H1 (cell line): ENCODE measurements at regions not wholly inside any gene's neighbourhood (a gene's known extent, or its start where the extent isn't known, plus 50 kb on each side); places are given as distances from the start of the nearest gene placed in this dataset.

Experiments
- CTCF ChIA-PET: fragments of 300-600 bp; sonication (Branson Sonifier 250); formaldehyde crosslinking; loops from one replicate; lab custom pipeline; 2021; ENCODE audit not compliant: partially characterized antibody; lab: Charles Lee
- POLR2A ChIA-PET: fragments of 300-600 bp; sonication (Branson Sonifier 250); formaldehyde crosslinking; loops from one replicate; lab custom pipeline; 2021; ENCODE audit warnings: inconsistent platforms; ENCODE audit not compliant: partially characterized antibody; lab: Charles Lee
- DNase-seq, 2 experiments: peaks; one replicate each; pipeline versions ENCODE4 v3.0.0 to v3.0.0-alpha.2; 2010 to 2022; ENCODE audit warnings: low spot score in 2 of 2, low read depth in 1 of 2, mixed read lengths in 1 of 2
- FAIRE-seq: peaks from 2 replicates; lab custom pipeline; 2011; peaks lifted over from hg19 to GRCh38; lab: Jason Lieb, UNC
- H2AFZ ChIP-seq: 2 replicates; pipeline ENCODE4 v1.8.1; 2012; ENCODE audit warnings: low read length, inconsistent platforms
- H2AK5ac ChIP-seq: 2 replicates; pipeline ENCODE4 v1.6.1; 2013; ENCODE audit warnings: low read depth, low read length
- H2BK120ac ChIP-seq: replicated peaks from 2 replicates; pipeline ENCODE3; 2013; ENCODE audit warnings: low read depth, low read length, inconsistent platforms
- H2BK12ac ChIP-seq: 2 replicates; pipeline ENCODE4 v1.6.1; 2013; ENCODE audit warnings: low read depth, low read length
- H2BK15ac ChIP-seq: 2 replicates; pipeline ENCODE4 v1.6.1; 2013; ENCODE audit warnings: low read length
- H2BK20ac ChIP-seq: 2 replicates; pipeline ENCODE4 v1.6.1; 2013; ENCODE audit warnings: low read length
- H2BK5ac ChIP-seq: 2 replicates; pipeline ENCODE4 v1.6.1; 2013; ENCODE audit warnings: low read depth, low read length
- H3K14ac ChIP-seq: 2 replicates; pipeline ENCODE4 v1.6.1; 2013; ENCODE audit warnings: inconsistent platforms; ENCODE audit not compliant: insufficient read length
- H3K18ac ChIP-seq: 2 replicates; pipeline ENCODE4 v1.6.1; 2013; ENCODE audit warnings: low read length; ENCODE audit errors: extremely low read depth
- H3K23ac ChIP-seq: 2 replicates; pipeline ENCODE4 v1.6.1; 2013; ENCODE audit warnings: inconsistent platforms; ENCODE audit not compliant: insufficient read length
- H3K23me2 ChIP-seq: 2 replicates; pipeline ENCODE4 v1.6.1; 2013; ENCODE audit warnings: low read depth, low read length
- H3K27ac ChIP-seq: 2 replicates; pipeline ENCODE4 v1.6.1; 2011; ENCODE audit warnings: low read depth, low read length, inconsistent platforms
- H3K27me3 ChIP-seq, 4 experiments: replicated peaks in 1 of 4; 1 replicate in 1 of 4; 2 replicates in 3 of 4; pipeline versions ENCODE4 v1.6.1 to v1.8.1; 2011 to 2013; ENCODE audit warnings: low read length in 3 of 4, mild to moderate bottlenecking in 3 of 4, inconsistent platforms in 2 of 4, mixed read lengths in 2 of 4, moderate library complexity in 1 of 4; ENCODE audit not compliant: control insufficient read depth in 3 of 4, insufficient read depth in 3 of 4; ENCODE audit errors: extremely low read depth in 1 of 4
- H3K36me3 ChIP-seq, 4 experiments: 2 replicates each; pipeline versions ENCODE4 v1.6.1 to v1.8.1; 2011 to 2013; ENCODE audit warnings: mild to moderate bottlenecking in 4 of 4, low read length in 3 of 4, moderate library complexity in 2 of 4, control low read depth in 1 of 4, inconsistent platforms in 1 of 4; ENCODE audit not compliant: insufficient read depth in 4 of 4, control insufficient read depth in 2 of 4
- H3K4ac ChIP-seq: replicated peaks from 2 replicates; pipeline ENCODE3; 2013; ENCODE audit warnings: low read length, low read depth, mixed read lengths, inconsistent platforms; ENCODE audit not compliant: insufficient read length
- H3K4me1 ChIP-seq, 4 experiments: replicated peaks in 1 of 4; 1 replicate in 1 of 4; 2 replicates in 3 of 4; pipeline versions ENCODE4 v1.6.1 to v1.8.1; 2011 to 2013; ENCODE audit warnings: low read length in 3 of 4, inconsistent platforms in 2 of 4, mixed read lengths in 1 of 4; ENCODE audit not compliant: insufficient read depth in 4 of 4, control insufficient read depth in 3 of 4
- H3K4me2 ChIP-seq, 2 experiments: 2 replicates each; pipeline versions ENCODE4 v1.6.1 to v1.8.1; 2011 to 2013; ENCODE audit warnings: low read depth in 2 of 2, low read length in 2 of 2, control low read depth in 1 of 2, inconsistent platforms in 1 of 2, mild to moderate bottlenecking in 1 of 2; ENCODE audit not compliant: insufficient read depth in 1 of 2
- H3K4me3 ChIP-seq, 4 experiments: fragments of 200-600, 300-600 bp in 1 of 4; sonication (generic), shearing (Covaris generic), sonication (Bioruptor Twin) in 1 of 4; 2 replicates each; pipeline versions ENCODE4 v1.5.1 to v1.8.1; 2011 to 2016; ENCODE audit warnings: low read length in 4 of 4, low read depth in 3 of 4, control low read depth in 2 of 4, inconsistent platforms in 2 of 4, mild to moderate bottlenecking in 2 of 4, mixed read lengths in 1 of 4, moderate library complexity in 1 of 4; ENCODE audit not compliant: insufficient read depth in 2 of 4; ENCODE audit errors: extremely low read depth in 1 of 4
- H3K56ac ChIP-seq: replicated peaks from 2 replicates; pipeline ENCODE3; 2013; ENCODE audit warnings: low read depth, mild to moderate bottlenecking, mixed read lengths, low read length, inconsistent platforms; ENCODE audit not compliant: insufficient read length
- H3K79me1 ChIP-seq: 2 replicates; pipeline ENCODE4 v1.6.1; 2013; ENCODE audit warnings: low read depth, low read length, control low read depth
- H3K79me2 ChIP-seq, 2 experiments: 2 replicates each; pipeline versions ENCODE4 v1.6.1 to v1.8.1; 2012 to 2013; ENCODE audit warnings: low read length in 2 of 2, mild to moderate bottlenecking in 2 of 2, inconsistent platforms in 1 of 2; ENCODE audit not compliant: insufficient read depth in 2 of 2, control insufficient read depth in 1 of 2
- H3K9ac ChIP-seq, 4 experiments: replicated peaks in 1 of 4; 1 replicate in 1 of 4; 2 replicates in 3 of 4; pipeline versions ENCODE4 v1.6.1 to v1.8.1; 2011 to 2013; ENCODE audit warnings: low read depth in 3 of 4, low read length in 3 of 4, control low read depth in 2 of 4, mild to moderate bottlenecking in 2 of 4, moderate library complexity in 2 of 4, inconsistent platforms in 1 of 4; ENCODE audit errors: extremely low read depth in 1 of 4
- H3K9me3 ChIP-seq, 2 experiments: 2 replicates each; pipeline versions ENCODE4 v1.6.1 to v1.8.1; 2012 to 2013; ENCODE audit warnings: mild to moderate bottlenecking in 2 of 2, moderate library complexity in 2 of 2, control low read depth in 1 of 2, inconsistent platforms in 1 of 2, low read depth in 1 of 2, low read length in 1 of 2, mixed read lengths in 1 of 2; ENCODE audit not compliant: insufficient read depth in 2 of 2
- H4K20me1 ChIP-seq, 2 experiments: replicated peaks in 1 of 2; 2 replicates each; pipeline versions ENCODE3 to v1.8.1; 2011 to 2013; ENCODE audit warnings: inconsistent platforms in 2 of 2, low read length in 2 of 2, mild to moderate bottlenecking in 1 of 2; ENCODE audit not compliant: insufficient read depth in 2 of 2, control insufficient read depth in 1 of 2
- H4K5ac ChIP-seq: 2 replicates; pipeline ENCODE4 v1.6.1; 2013; ENCODE audit warnings: low read length, low read depth, mixed read lengths, inconsistent platforms; ENCODE audit not compliant: insufficient read length
- H4K8ac ChIP-seq: 2 replicates; pipeline ENCODE4 v1.8.0; 2013; ENCODE audit warnings: mild to moderate bottlenecking, moderate library complexity, low read length, inconsistent platforms; ENCODE audit not compliant: insufficient read depth; ENCODE audit errors: extremely low read depth
- H4K91ac ChIP-seq: replicated peaks from 2 replicates; pipeline ENCODE3; 2013; ENCODE audit warnings: low read length, mixed read lengths, inconsistent platforms; ENCODE audit not compliant: insufficient read length
- BRCA1 ChIP-seq: IDR thresholded peaks from 2 replicates; pipeline ENCODE4 v1.6.1; 2012; ENCODE audit warnings: low read depth, low read length, improper control_type of control experiment
- EP300 ChIP-seq, 2 experiments: IDR thresholded peaks; 1 replicate in 1 of 2; 2 replicates in 1 of 2; pipeline ENCODE4 v1.6.1; 2011 to 2012; ENCODE audit warnings: low read depth in 2 of 2, low read length in 2 of 2, mild to moderate bottlenecking in 2 of 2, borderline replicate concordance in 1 of 2, inconsistent platforms in 1 of 2, moderate library complexity in 1 of 2
- GTF2F1 ChIP-seq: IDR thresholded peaks from 2 replicates; pipeline ENCODE4 v1.6.1; 2012; ENCODE audit warnings: low read depth, low read length, improper control_type of control experiment, borderline replicate concordance
- JUND ChIP-seq: IDR thresholded peaks from 2 replicates; pipeline ENCODE4 v1.6.1; 2011; ENCODE audit warnings: mild to moderate bottlenecking, improper control_type of control experiment, low read length
- RFX5 ChIP-seq: IDR thresholded peaks from 2 replicates; pipeline ENCODE4 v1.6.1; 2011; ENCODE audit warnings: low read depth, low read length, improper control_type of control experiment, borderline replicate concordance
- RNF2 ChIP-seq: fragments of 200-900, 300-1000 bp; sonication (generic); IDR thresholded peaks from 2 replicates; pipeline ENCODE4 v1.7.1; 2016; ENCODE audit warnings: borderline replicate concordance, low read depth, mild to moderate bottlenecking, antibody characterized with exemption, low read length; ENCODE audit not compliant: poor library complexity, severe bottlenecking; ENCODE audit errors: missing control alignments
- SAP30 ChIP-seq: fragments of 300-600 bp; sonication (generic); IDR thresholded peaks from 2 replicates; pipeline ENCODE4 v1.7.1; 2012; ENCODE audit warnings: low read length, moderate library complexity, mild to moderate bottlenecking, inconsistent platforms; ENCODE audit not compliant: insufficient read depth, insufficient replicate concordance
- TBP ChIP-seq: IDR thresholded peaks from 2 replicates; pipeline ENCODE4 v1.6.1; 2011; ENCODE audit warnings: low read depth, low read length, improper control_type of control experiment
- YY1 ChIP-seq: IDR thresholded peaks from 2 replicates; pipeline ENCODE4 v1.6.1; 2011; ENCODE audit warnings: low read depth, mild to moderate bottlenecking, low read length
- WGBS, 2 experiments: shearing (Covaris generic) in 1 of 2; methylation state at CpG; one replicate each; pipeline versions ENCODE4 v1.1.6 to v1.1.7; 2013 to 2015; ENCODE audit warnings: low lambda C conversion rate in 2 of 2, mixed read lengths in 2 of 2, inconsistent platforms in 1 of 2, low coverage in 1 of 2, missing lambda C conversion rate in 1 of 2; ENCODE audit not compliant: insufficient replicate concordance in 2 of 2, insufficient coverage in 1 of 2, insufficient read length in 1 of 2; ENCODE audit errors: extremely low coverage in 1 of 2, missing lambda C conversion rate in 1 of 2; 5-methylcytosine and 5-hydroxymethylcytosine counted together
- TF ChIP-seq, protein P1 (sequence below), 3 experiments: IDR thresholded peaks; 1 replicate in 2 of 3; 2 replicates in 1 of 3; pipeline versions ENCODE4 v1.5.1 to v1.6.1; 2011; ENCODE audit warnings: low read length in 3 of 3, mild to moderate bottlenecking in 3 of 3, inconsistent platforms in 2 of 3, low read depth in 1 of 3, moderate library complexity in 1 of 3; ENCODE audit not compliant: insufficient read depth in 1 of 3; ENCODE audit errors: control extremely low read depth in 1 of 3
- TF ChIP-seq, protein P2 (sequence below): IDR thresholded peaks from 2 replicates; pipeline ENCODE4 v1.6.1; 2012; ENCODE audit warnings: inconsistent platforms

DNA sequence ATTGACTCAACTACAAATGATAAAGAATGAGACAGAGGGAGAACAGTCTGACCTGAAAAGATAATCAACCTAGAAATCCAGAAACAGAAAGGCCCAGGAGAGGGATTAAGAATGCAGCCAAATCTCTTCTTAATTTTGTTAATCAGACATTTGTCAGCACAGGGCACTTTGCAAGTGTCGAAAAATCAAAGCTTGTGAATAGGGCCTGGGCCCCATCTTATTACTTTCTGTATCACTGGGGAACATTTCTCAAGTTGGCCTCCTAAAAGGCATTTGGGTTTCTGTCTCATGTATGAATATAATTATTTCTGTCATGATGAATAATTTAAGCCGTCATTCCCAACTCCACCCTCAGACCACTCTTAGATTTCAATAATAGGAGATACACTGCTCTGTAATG, 308.4 kb upstream of the PRKCQ start:
- WGBS, 2 experiments = 80% methylated on average over 2 of the region's 2 CpGs; no CpG with 5 or more reads in 1 of the 2 experiments
- H3K4me3 ChIP-seq = no peak overlapping the region
- no peak for FAIRE-seq
- H2BK20ac ChIP-seq = no peak overlapping the region
- POLR2A ChIA-PET = no interaction called here
- H4K8ac ChIP-seq = no peak overlapping the region
- H3K9me3 ChIP-seq = no peaks in the 10 kb centered on the region
- H3K18ac ChIP-seq = no peak overlapping the region
- H3K4me1 ChIP-seq = peaks cover 0 to 10% (median 4%) of the 10 kb centered on the region in 4 experiments; a peak in 4 of 7 replicates
- no peaks in the 10 kb centered on the region for H4K20me1 ChIP-seq
- H3K56ac ChIP-seq = no peak overlapping the region
- H3K9ac ChIP-seq = no peak overlapping the region
- H2AFZ ChIP-seq = no peak overlapping the region
- H4K5ac ChIP-seq = no peak overlapping the region
- no peak overlapping the region for H3K23ac ChIP-seq
- H3K4me2 ChIP-seq = no peak overlapping the region
- no peak overlapping the region for H2AK5ac ChIP-seq
- CTCF ChIA-PET = interaction anchor here (0.8 to 4.4 kb wide), 6 partner anchors 8 to 637 kb away, joined by 3 to 15 read pairs (median 3); no protein-coding TSS in a partner anchor
- no peak overlapping the region for H2BK12ac ChIP-seq
- H3K27me3 ChIP-seq = no peaks in the 10 kb centered on the region; a peak in 1 of 7 replicates
- H3K4ac ChIP-seq = no peak overlapping the region
- H2BK5ac ChIP-seq = no peak overlapping the region
- no peak overlapping the region for H3K27ac ChIP-seq
- H3K23me2 ChIP-seq = no peaks in the 10 kb centered on the region; the same call in 1 of the 2 replicates
- H3K14ac ChIP-seq = no peak overlapping the region
- no peak for DNase-seq
- no peak overlapping the region for H2BK15ac ChIP-seq
- no peaks in the 10 kb centered on the region for H3K79me2 ChIP-seq
- no peaks in the 10 kb centered on the region for H3K79me1 ChIP-seq
- no peaks in the 10 kb centered on the region for H3K36me3 ChIP-seq
- no peak overlapping the region for H4K91ac ChIP-seq
- no peak overlapping the region for H2BK120ac ChIP-seq
- TF ChIP-seq, protein P1, sequence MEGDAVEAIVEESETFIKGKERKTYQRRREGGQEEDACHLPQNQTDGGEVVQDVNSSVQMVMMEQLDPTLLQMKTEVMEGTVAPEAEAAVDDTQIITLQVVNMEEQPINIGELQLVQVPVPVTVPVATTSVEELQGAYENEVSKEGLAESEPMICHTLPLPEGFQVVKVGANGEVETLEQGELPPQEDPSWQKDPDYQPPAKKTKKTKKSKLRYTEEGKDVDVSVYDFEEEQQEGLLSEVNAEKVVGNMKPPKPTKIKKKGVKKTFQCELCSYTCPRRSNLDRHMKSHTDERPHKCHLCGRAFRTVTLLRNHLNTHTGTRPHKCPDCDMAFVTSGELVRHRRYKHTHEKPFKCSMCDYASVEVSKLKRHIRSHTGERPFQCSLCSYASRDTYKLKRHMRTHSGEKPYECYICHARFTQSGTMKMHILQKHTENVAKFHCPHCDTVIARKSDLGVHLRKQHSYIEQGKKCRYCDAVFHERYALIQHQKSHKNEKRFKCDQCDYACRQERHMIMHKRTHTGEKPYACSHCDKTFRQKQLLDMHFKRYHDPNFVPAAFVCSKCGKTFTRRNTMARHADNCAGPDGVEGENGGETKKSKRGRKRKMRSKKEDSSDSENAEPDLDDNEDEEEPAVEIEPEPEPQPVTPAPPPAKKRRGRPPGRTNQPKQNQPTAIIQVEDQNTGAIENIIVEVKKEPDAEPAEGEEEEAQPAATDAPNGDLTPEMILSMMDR (IDR thresholded peaks at IDR 0.05; ENCODE audit: control extremely low read depth in 1 of 3, insufficient read depth in 1 of 3, low read depth in 1 of 3, low read length in 3 of 3) = no peak
- no peak for TF ChIP-seq RNF2
- TF ChIP-seq, protein P2, sequence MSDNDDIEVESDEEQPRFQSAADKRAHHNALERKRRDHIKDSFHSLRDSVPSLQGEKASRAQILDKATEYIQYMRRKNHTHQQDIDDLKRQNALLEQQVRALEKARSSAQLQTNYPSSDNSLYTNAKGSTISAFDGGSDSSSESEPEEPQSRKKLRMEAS = no peak
- no peak for TF ChIP-seq EP300 (IDR thresholded peaks at IDR 0.05; ENCODE audit: borderline replicate concordance in 1 of 2, low read depth in 2 of 2, low read length in 2 of 2)
- no peak for TF ChIP-seq YY1
- no peak for TF ChIP-seq TBP
- no peak for TF ChIP-seq SAP30
- no peak for TF ChIP-seq RFX5
- no peak for TF ChIP-seq BRCA1
- no peak for TF ChIP-seq GTF2F1
- TF ChIP-seq JUND = no peak
